OCI-LY1 (cell line): ENCODE measurements at regions not wholly inside any gene's neighbourhood (a gene's known extent, or its start where the extent isn't known, plus 50 kb on each side); places are given as distances from the start of the nearest gene placed in this dataset.

Experiments
- CTCF ChIP-seq: fragments of 200-600 bp; sonication (generic), shearing (Covaris generic); IDR thresholded peaks from 2 replicates; pipeline ENCODE4 v1.5.1; 2017; ENCODE audit warnings: mild to moderate bottlenecking, antibody characterized with exemption, low read length, moderate library complexity, mixed read lengths
- EZH2 ChIP-seq: fragments of 200-600 bp; sonication (generic), shearing (Covaris generic); IDR thresholded peaks from 2 replicates; pipeline ENCODE4 v1.8.0; 2017; ENCODE audit warnings: borderline replicate concordance, mixed run types, mild to moderate bottlenecking, antibody characterized with exemption, low read length, moderate library complexity, mixed read lengths

GRCh38 chr3:59472541-59472940 lies 422.7 kb upstream of the CFAP20DC start:
- TF ChIP-seq CTCF: no peak
- no peak for TF ChIP-seq EZH2
